Omental fat pad (tissue), 3 donors: ENCODE measurements at regions not wholly inside any gene's neighbourhood (a gene's known extent, or its start where the extent isn't known, plus 50 kb on each side); places are given as distances from the start of the nearest gene placed in this dataset.

Experiments
- ATAC-seq: fragments of 150-250 bp; one replicate; pipeline ENCODE4 v1.9.1; 2016; ENCODE audit warnings: mild to moderate bottlenecking, moderate library complexity; ENCODE audit not compliant: low FRiP score
- DNase-seq: peaks from one replicate; pipeline ENCODE4 v3.0.0-alpha.2; 2019; ENCODE audit warnings: low spot score
- TF ChIP-seq, protein P1 (sequence below), 3 donors: fragments of 450-650 bp; IDR thresholded peaks; one replicate each; pipeline ENCODE4 v1.5.1; 2016 to 2017; ENCODE audit warnings: antibody characterized with exemption in 3 of 3, mild to moderate bottlenecking in 3 of 3, moderate library complexity in 2 of 3

GRCh38 chr13:71382285-71382684 is 484.7 kb downstream of the DACH1 start:
- TF ChIP-seq, protein P1, sequence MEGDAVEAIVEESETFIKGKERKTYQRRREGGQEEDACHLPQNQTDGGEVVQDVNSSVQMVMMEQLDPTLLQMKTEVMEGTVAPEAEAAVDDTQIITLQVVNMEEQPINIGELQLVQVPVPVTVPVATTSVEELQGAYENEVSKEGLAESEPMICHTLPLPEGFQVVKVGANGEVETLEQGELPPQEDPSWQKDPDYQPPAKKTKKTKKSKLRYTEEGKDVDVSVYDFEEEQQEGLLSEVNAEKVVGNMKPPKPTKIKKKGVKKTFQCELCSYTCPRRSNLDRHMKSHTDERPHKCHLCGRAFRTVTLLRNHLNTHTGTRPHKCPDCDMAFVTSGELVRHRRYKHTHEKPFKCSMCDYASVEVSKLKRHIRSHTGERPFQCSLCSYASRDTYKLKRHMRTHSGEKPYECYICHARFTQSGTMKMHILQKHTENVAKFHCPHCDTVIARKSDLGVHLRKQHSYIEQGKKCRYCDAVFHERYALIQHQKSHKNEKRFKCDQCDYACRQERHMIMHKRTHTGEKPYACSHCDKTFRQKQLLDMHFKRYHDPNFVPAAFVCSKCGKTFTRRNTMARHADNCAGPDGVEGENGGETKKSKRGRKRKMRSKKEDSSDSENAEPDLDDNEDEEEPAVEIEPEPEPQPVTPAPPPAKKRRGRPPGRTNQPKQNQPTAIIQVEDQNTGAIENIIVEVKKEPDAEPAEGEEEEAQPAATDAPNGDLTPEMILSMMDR (IDR thresholded peaks at IDR 0.05): no peak
- DNase-seq: no peak
- no peak for ATAC-seq

GRCh38 chr13:71380191-71380590 is 486.8 kb downstream of the DACH1 start:
- TF ChIP-seq, protein P1 (IDR thresholded peaks at IDR 0.05): no peak
- DNase-seq: no peak
- ATAC-seq: no peak

- TF ChIP-seq, protein P1 (IDR thresholded peaks at IDR 0.05): no peak
- DNase-seq (no peak), ATAC-seq (peak; percentile 81)
Measured at GRCh38 chr13:71378961-71379905, 487.8 kb downstream of the DACH1 start.

DNA sequence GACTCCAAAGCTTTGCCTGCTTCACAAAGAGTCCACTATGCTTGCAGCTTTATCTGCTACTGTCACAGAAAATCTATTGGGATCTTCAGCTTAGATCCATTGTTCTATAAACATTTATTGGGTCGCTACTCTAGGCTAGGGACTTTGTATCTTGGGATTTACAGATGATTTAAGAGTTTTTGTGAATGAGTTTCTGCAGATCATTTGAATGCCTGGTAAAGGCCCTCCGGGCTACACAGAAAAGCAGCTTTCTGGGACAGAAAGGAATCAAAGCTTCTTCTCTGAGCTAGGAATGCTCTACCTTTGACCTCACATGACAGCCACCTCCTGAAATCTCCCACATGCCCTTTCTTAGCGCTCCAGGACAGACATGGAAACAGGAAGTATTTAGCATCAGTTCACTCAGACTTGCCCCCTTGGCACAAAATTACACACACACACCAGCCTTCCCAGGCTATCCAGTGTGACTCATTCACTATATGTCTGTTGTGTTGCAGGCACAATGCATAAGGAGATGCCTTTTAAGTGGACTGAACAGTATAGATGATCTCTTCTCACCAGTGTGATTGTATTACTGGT is 492.4 kb downstream of the DACH1 start:
- TF ChIP-seq, protein P1 (IDR thresholded peaks at IDR 0.05): no peak
- DNase-seq (no peak), ATAC-seq (no peak)

GRCh38 chr13:71368336-71368735 is 498.7 kb downstream of the DACH1 start:
- no peak for ATAC-seq
- no peak for DNase-seq
- TF ChIP-seq, protein P1 (IDR thresholded peaks at IDR 0.05): no peak

GRCh38 chr13:71360041-71360440 is 507.0 kb downstream of the DACH1 start:
- DNase-seq: no peak
- no peak for ATAC-seq

More at GRCh38 chr13:71360041-71360440, 507.0 kb downstream of the DACH1 start:
- TF ChIP-seq, protein P1 (IDR thresholded peaks at IDR 0.05): no peak
